ENCODE measurements at regions not wholly inside any gene's neighbourhood (a gene's known extent, or its start where the extent isn't known, plus 50 kb on each side); places are given as distances from the start of the nearest gene placed in this dataset.

- no peak for TF ChIP-seq CTCF (IDR thresholded peaks at IDR 0.05; ENCODE audit: control extremely low read depth, extremely low read depth)
- Histone ChIP-seq H3K36me3 (ENCODE audit: control insufficient read depth in 4 of 4, insufficient read depth in 4 of 4, low read length in 4 of 4) (no peaks in the 10 kb centered on the region), H3K4me3 (no peak overlapping the region), H3K27ac (ENCODE audit: low read depth in 1 of 2, low read length in 1 of 2) (no peak overlapping the region), H3K9me3 (ENCODE audit: control insufficient read depth in 4 of 4, insufficient read depth in 3 of 4, low read length in 3 of 4) (peaks cover 0 to 11% (median 4%) of the 10 kb centered on the region in 4 donors), H3K4me1 (ENCODE audit: control insufficient read depth in 5 of 5, insufficient read depth in 5 of 5, low read length in 5 of 5) (no peaks in the 10 kb centered on the region), H3K27me3 (ENCODE audit: control insufficient read depth in 3 of 3, insufficient read depth in 3 of 3, low read length in 2 of 3) (peaks cover 6 to 37% (median 7%) of the 10 kb centered on the region in 3 donors), H3K9ac (ENCODE audit: insufficient read depth in 1 of 2, low read length in 2 of 2) (no peak overlapping the region)
- DNase-seq (no peak), ATAC-seq (ENCODE audit: insufficient read depth, low FRiP score) (no peak)
- 2 to 5% methylated on average over 21 to 52 of the region's 52 CpGs for WGBS, 2 donors
These were observed 65.5 kb upstream of the BHLHE23 start for GRCh38 chr20:63072231-63072791.

- DNase-seq (no peak), ATAC-seq (ENCODE audit: insufficient read depth, low FRiP score) (no peak)
- Histone ChIP-seq H3K27ac (ENCODE audit: low read depth in 1 of 2, low read length in 1 of 2) (no peak overlapping the region), H3K9me3 (ENCODE audit: control insufficient read depth in 4 of 4, insufficient read depth in 3 of 4, low read length in 3 of 4) (peaks cover 0 to 11% (median 4%) of the 10 kb centered on the region in 4 donors), H3K4me1 (ENCODE audit: control insufficient read depth in 5 of 5, insufficient read depth in 5 of 5, low read length in 5 of 5) (no peaks in the 10 kb centered on the region), H3K27me3 (ENCODE audit: control insufficient read depth in 3 of 3, insufficient read depth in 3 of 3, low read length in 2 of 3) (peaks cover 6 to 37% (median 7%) of the 10 kb centered on the region in 3 donors), H3K9ac (ENCODE audit: insufficient read depth in 1 of 2, low read length in 2 of 2) (no peak overlapping the region), H3K36me3 (ENCODE audit: control insufficient read depth in 4 of 4, insufficient read depth in 4 of 4, low read length in 4 of 4) (no peaks in the 10 kb centered on the region), H3K4me3 (no peak overlapping the region)
- no peak for TF ChIP-seq CTCF (IDR thresholded peaks at IDR 0.05; ENCODE audit: control extremely low read depth, extremely low read depth)
- 12 to 13% methylated on average over 32 to 40 of the region's 40 CpGs for WGBS, 2 donors
These were observed 64.9 kb upstream of the BHLHE23 start for GRCh38 chr20:63071541-63072181.

GRCh38 chr20:63070771-63071540 lies 64.2 kb upstream of the BHLHE23 start:
- Histone ChIP-seq H3K9me3 (ENCODE audit: control insufficient read depth in 4 of 4, insufficient read depth in 3 of 4, low read length in 3 of 4) (peaks cover 0 to 11% (median 2%) of the 10 kb centered on the region in 4 donors), H3K4me3 (no peak overlapping the region), H3K4me1 (ENCODE audit: control insufficient read depth in 5 of 5, insufficient read depth in 5 of 5, low read length in 5 of 5) (no peaks in the 10 kb centered on the region), H3K27me3 (ENCODE audit: control insufficient read depth in 3 of 3, insufficient read depth in 3 of 3, low read length in 2 of 3) (peaks cover 6 to 37% (median 7%) of the 10 kb centered on the region in 3 donors), H3K27ac (ENCODE audit: low read depth in 1 of 2, low read length in 1 of 2) (no peak overlapping the region), H3K9ac (ENCODE audit: insufficient read depth in 1 of 2, low read length in 2 of 2) (no peak overlapping the region), H3K36me3 (ENCODE audit: control insufficient read depth in 4 of 4, insufficient read depth in 4 of 4, low read length in 4 of 4) (no peaks in the 10 kb centered on the region)
- ATAC-seq (ENCODE audit: insufficient read depth, low FRiP score) (no peak), DNase-seq (no peak)
- no peak for TF ChIP-seq CTCF (IDR thresholded peaks at IDR 0.05; ENCODE audit: control extremely low read depth, extremely low read depth)
- WGBS, 2 donors = 86 to 88% methylated on average over 11 of the region's 11 CpGs
